Mucosa of descending colon (tissue), 3 donors: ENCODE measurements at regions not wholly inside any gene's neighbourhood (a gene's known extent, or its start where the extent isn't known, plus 50 kb on each side); places are given as distances from the start of the nearest gene placed in this dataset.
"Not testable (repeated sequence)": the region's sequence is repeated elsewhere in the genome, so short reads cannot be mapped to it uniquely, and the experiment has no call there.

Experiments used
- ATAC-seq: fragments of 200-7000 bp; cut with Tn5 transposase; one replicate; pipeline ENCODE4 v1.9.1; 2020; ENCODE audit warnings: mild to moderate bottlenecking, moderate library complexity
- DNase-seq, 3 donors: peaks; one replicate each; pipeline ENCODE4 v3.0.0-alpha.2; 2020
- H3K36me3 ChIP-seq: fragments of 200-600 bp; one replicate; pipeline ENCODE4 v1.8.0; 2021; ENCODE audit warnings: low read depth, mild to moderate bottlenecking
- H3K4me1 ChIP-seq: fragments of 200-600 bp; one replicate; pipeline ENCODE4 v1.8.0; 2021; ENCODE audit warnings: low read depth, mild to moderate bottlenecking
- H3K4me3 ChIP-seq: fragments of 200-600 bp; one replicate; pipeline ENCODE4 v1.8.0; 2021; ENCODE audit warnings: mild to moderate bottlenecking
- H3K9me3 ChIP-seq: fragments of 200-600 bp; one replicate; pipeline ENCODE4 v1.8.0; 2021; ENCODE audit warnings: mild to moderate bottlenecking
- intact Hi-C, 2 donors: fragments of 100-400 bp; cut with DNase I in 1 of 2; cut with micrococcal nuclease in 1 of 2; formaldehyde crosslinking; loops; one replicate each; pipeline versions ENCODE4 v1.11.0 to v1.11.1; 2022; cut with DNase I, micrococcal nuclease
- TF ChIP-seq, protein P1 (sequence below): fragments of 200-600 bp; IDR thresholded peaks from one replicate; pipeline ENCODE4 v1.8.0; 2022; ENCODE audit warnings: antibody characterized with exemption, mild to moderate bottlenecking
- donor health status: DM: no; HTN: no; CAD: no; lungs with moderate emphysema.
- donor health status: DM: no; HTN: no; CAD: no.
- donor health status: DM: no; HTN: yes; CAD: no.

DNA sequence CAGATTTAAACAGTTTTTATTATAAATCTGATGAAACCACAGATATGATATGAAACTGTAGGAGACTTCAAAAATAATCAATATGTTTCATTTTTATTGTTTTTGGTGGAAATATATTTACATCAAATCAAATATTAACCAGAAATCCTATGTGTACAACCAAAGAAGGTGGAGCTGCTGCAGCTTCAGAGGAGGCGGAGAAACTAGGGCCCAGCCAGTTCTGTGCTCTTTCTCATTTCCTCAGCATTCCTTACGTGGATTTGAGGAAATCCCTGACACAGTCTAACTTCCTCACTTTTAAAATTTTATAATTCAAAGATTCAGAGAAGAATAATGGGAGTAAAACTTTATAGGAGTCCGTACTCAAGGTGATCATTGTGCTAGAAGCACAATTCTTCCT, 610.7 kb upstream of the CPXCR1 start:
- intact Hi-C loops = no loop called here
- ATAC-seq (no peak), DNase-seq (no peak)
- H3K9me3 ChIP-seq = no peaks in the 10 kb centered on the region
- TF ChIP-seq, protein P1, sequence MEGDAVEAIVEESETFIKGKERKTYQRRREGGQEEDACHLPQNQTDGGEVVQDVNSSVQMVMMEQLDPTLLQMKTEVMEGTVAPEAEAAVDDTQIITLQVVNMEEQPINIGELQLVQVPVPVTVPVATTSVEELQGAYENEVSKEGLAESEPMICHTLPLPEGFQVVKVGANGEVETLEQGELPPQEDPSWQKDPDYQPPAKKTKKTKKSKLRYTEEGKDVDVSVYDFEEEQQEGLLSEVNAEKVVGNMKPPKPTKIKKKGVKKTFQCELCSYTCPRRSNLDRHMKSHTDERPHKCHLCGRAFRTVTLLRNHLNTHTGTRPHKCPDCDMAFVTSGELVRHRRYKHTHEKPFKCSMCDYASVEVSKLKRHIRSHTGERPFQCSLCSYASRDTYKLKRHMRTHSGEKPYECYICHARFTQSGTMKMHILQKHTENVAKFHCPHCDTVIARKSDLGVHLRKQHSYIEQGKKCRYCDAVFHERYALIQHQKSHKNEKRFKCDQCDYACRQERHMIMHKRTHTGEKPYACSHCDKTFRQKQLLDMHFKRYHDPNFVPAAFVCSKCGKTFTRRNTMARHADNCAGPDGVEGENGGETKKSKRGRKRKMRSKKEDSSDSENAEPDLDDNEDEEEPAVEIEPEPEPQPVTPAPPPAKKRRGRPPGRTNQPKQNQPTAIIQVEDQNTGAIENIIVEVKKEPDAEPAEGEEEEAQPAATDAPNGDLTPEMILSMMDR = no peak
- no peak overlapping the region for H3K4me3 ChIP-seq
- H3K4me1 ChIP-seq = no peaks in the 10 kb centered on the region
- H3K36me3 ChIP-seq = no peaks in the 10 kb centered on the region

DNA sequence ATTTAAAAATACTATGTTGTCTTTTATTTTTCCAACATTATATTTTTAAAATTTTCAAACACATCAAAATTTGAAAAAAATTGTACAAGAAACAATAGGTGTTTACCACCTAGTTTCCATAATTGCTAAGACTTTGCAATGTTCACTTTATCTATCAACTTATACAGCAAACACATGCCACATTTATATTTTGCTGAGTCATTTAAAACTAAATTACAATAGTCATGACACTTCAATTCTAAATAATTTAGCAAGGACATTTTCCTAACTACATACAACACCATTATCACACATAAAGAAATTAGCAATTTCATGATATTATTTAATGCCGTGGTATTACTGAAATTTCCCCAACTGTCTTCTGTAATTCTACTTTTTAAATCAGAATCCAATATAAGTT, 600.4 kb upstream of the CPXCR1 start:
- no peak for ATAC-seq
- TF ChIP-seq, protein P1 = no peak
- Histone ChIP-seq H3K9me3 (no peaks in the 10 kb centered on the region), H3K4me3 (no peak overlapping the region), H3K36me3 (no peaks in the 10 kb centered on the region), H3K4me1 (no peaks in the 10 kb centered on the region)
- no peak for DNase-seq
- intact Hi-C loops = no loop called here

DNA sequence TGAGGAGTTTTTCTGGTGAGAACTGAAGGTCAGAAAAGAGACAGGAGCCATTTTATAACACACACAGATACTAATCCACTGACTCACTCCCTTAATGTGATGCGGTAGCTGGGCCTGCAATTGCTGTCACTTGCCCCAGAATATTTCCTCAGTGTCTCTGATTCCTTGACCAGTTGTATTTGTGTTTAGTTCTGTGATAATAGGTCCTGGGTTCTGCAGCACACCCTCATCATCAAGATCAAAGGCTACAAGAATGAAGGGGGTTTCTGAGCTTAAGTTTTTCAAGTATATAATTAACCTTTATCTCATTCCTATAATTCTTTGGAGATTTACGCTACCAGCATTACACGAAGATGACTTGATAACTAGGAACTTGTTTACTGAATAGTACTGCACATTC, 576.5 kb upstream of the CPXCR1 start:
- no peak for ATAC-seq

DNA sequence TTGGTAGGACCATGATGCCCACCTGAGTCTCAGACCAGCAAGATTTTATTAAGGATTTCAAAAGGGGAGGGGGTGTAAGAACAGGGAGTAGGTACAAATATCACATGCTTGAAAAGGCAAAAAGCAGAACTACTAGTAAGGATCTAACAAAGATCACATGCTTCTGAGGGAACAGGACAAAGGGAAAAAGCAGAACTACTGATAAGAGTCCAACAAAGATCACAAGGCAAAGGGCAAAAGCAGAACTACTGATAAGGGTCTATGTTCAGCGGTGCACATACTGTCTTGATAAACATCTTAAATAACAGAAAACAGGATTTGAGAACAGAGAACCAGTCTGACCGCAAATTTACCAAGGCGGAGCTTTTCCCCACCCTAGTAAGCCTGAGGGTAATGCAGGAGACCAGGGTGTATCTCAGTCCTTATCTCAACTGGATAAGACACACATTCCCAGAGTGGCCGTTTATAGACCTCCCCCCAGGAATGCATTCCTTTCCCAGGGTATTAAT, 573.0 kb upstream of the CPXCR1 start:
- DNase-seq, ATAC-seq, H3K4me1 ChIP-seq, H3K36me3 ChIP-seq, H3K4me3 ChIP-seq, intact Hi-C loops: not testable (repeated sequence)
- H3K9me3 ChIP-seq = peaks cover 11% of the 10 kb centered on the region

More for the DNA sequence above, 576.5 kb upstream of the CPXCR1 start:
- intact Hi-C loops = no loop called here
- Histone ChIP-seq H3K9me3 (peaks cover 11% of the 10 kb centered on the region), H3K4me1 (no peaks in the 10 kb centered on the region), H3K4me3 (no peak overlapping the region), H3K36me3 (no peaks in the 10 kb centered on the region)
- DNase-seq = no peak
- TF ChIP-seq, protein P1 = no peak

DNA sequence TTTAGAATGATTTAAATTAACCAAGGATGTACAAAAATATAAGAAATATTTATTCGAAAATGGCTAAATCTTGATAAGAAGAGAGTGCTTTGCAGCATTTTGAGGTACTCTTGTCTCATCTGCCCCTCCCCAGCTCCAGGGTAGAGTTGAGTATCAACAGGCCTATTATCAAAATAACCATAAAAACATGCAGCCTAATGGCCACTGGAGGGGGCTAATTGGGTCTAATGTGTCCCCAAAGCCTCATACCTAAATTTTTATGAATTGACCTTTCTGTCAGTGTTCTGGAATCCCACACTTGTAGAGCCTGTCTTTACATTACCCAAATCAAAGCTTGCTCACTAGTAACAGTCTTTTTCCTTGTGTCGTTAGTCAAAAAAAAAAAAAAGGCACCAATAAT, 544.9 kb upstream of the CPXCR1 start:
- Histone ChIP-seq H3K4me1 (no peaks in the 10 kb centered on the region), H3K4me3 (no peak overlapping the region), H3K9me3 (peaks cover 6% of the 10 kb centered on the region), H3K36me3 (no peaks in the 10 kb centered on the region)
- DNase-seq (no peak), ATAC-seq (no peak)
- intact Hi-C loops = no loop called here
- TF ChIP-seq, protein P1 = no peak

DNA sequence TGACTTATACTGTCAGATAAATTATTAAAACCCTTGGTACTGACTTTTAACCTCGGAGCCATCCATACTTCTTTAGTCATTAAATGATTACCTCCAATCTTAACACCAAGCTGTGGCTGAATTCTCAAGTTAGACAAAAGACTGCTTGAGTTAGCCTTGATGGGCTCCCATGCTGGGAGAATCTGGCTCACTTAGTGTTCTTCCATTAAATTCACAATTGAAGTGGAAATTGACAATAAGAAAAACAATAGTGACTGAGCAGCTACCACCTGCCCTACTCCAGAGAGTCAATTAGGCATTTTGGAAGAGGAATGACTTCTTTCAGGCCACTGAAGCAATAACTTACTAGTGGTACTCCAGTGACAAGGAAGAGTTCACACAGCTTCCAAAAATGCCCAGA, 503.0 kb upstream of the CPXCR1 start:
- H3K36me3 ChIP-seq = no peaks in the 10 kb centered on the region
- no peak for DNase-seq
- ATAC-seq = no peak
- H3K9me3 ChIP-seq = no peaks in the 10 kb centered on the region
- H3K4me3 ChIP-seq = no peak overlapping the region
- intact Hi-C loops = no loop called here
- TF ChIP-seq, protein P1 = no peak
- no peaks in the 10 kb centered on the region for H3K4me1 ChIP-seq
